Transverse colon (tissue), 4 donors: ENCODE measurements at regions not wholly inside any gene's neighbourhood (a gene's known extent, or its start where the extent isn't known, plus 50 kb on each side); places are given as distances from the start of the nearest gene placed in this dataset.

Experiments
- DNase-seq: peaks from one replicate; pipeline ENCODE4 v3.0.0-alpha.2; 2019
- H3K27ac ChIP-seq, 4 donors: fragments of 200-600 bp; sonication (generic); 2 replicates each; pipeline ENCODE4 v1.5.1; 2016 to 2018; ENCODE audit warnings: inconsistent platforms in 4 of 4
- H3K27me3 ChIP-seq: fragments of 200-600 bp; sonication (generic); 2 replicates; pipeline ENCODE4 v1.5.1; 2017; ENCODE audit warnings: inconsistent platforms
- H3K36me3 ChIP-seq, 4 donors: fragments of 200-600 bp; sonication (generic); 2 replicates each; pipeline ENCODE4 v1.5.1; 2017 to 2019; ENCODE audit warnings: inconsistent platforms in 4 of 4
- H3K4me1 ChIP-seq, 4 donors: fragments of 200-600 bp; sonication (generic); 2 replicates each; pipeline ENCODE4 v1.5.1; 2017 to 2020; ENCODE audit warnings: inconsistent platforms in 4 of 4
- H3K4me3 ChIP-seq, 4 donors: fragments of 200-600 bp; sonication (generic); 1 replicate in 1 of 4; 2 replicates in 3 of 4; pipeline versions ENCODE4 v1.5.1 to v1.6.1; 2017 to 2019; ENCODE audit warnings: inconsistent platforms in 4 of 4
- H3K9me3 ChIP-seq, 2 donors: fragments of 200-600 bp; sonication (generic); 2 replicates each; pipeline ENCODE4 v1.5.1; 2017 to 2019; ENCODE audit warnings: inconsistent platforms in 2 of 2
- EP300 ChIP-seq: sonication (generic); formaldehyde crosslinking; IDR thresholded peaks from one replicate; pipeline ENCODE4 v1.6.1; 2017; ENCODE audit warnings: antibody characterized with exemption, low read depth
- POLR2A ChIP-seq: fragments of 450-650 bp; IDR thresholded peaks from one replicate; pipeline ENCODE4 v1.6.1; 2016; ENCODE audit warnings: antibody characterized with exemption, mild to moderate bottlenecking, moderate library complexity
- POLR2AphosphoS5 ChIP-seq, 3 donors: sonication (generic); formaldehyde crosslinking; IDR thresholded peaks; one replicate each; pipeline ENCODE4 v1.6.1; 2016; ENCODE audit warnings: antibody characterized with exemption in 3 of 3
- WGBS, 2 donors: methylation state at CpG; one replicate each; pipeline ENCODE4 v1.1.5; 2018; ENCODE audit warnings: low coverage in 1 of 2; 5-methylcytosine and 5-hydroxymethylcytosine counted together
- in situ Hi-C, 4 donors: fragments of 200-750 bp; cut with MboI; loops; one replicate each; pipeline versions ENCODE4 v1.15.0 to v1.15.1; 2017; ENCODE audit warnings: low sequenced_read_pairs in 3 of 4, low pct_ligation_motif_present in 1 of 4, low pct_unique_long_range_greater_than_20kb in 1 of 4
- intact Hi-C: fragments of 100-400 bp; cut with DNase I; formaldehyde crosslinking; loops from one replicate; pipeline ENCODE4 v1.15.1; 2023; ENCODE audit warnings: low total_unique reads
- TF ChIP-seq, protein P1 (sequence below), 5 experiments: fragments of 200-600 bp in 3 of 5; fragments of 450-650 bp in 2 of 5; sonication (generic) in 3 of 5; IDR thresholded peaks; 1 replicate in 2 of 5; 2 replicates in 3 of 5; pipeline ENCODE4 v1.5.1; 2016 to 2017; ENCODE audit warnings: antibody characterized with exemption in 5 of 5, inconsistent platforms in 3 of 5, mild to moderate bottlenecking in 2 of 5, moderate library complexity in 1 of 5

DNA sequence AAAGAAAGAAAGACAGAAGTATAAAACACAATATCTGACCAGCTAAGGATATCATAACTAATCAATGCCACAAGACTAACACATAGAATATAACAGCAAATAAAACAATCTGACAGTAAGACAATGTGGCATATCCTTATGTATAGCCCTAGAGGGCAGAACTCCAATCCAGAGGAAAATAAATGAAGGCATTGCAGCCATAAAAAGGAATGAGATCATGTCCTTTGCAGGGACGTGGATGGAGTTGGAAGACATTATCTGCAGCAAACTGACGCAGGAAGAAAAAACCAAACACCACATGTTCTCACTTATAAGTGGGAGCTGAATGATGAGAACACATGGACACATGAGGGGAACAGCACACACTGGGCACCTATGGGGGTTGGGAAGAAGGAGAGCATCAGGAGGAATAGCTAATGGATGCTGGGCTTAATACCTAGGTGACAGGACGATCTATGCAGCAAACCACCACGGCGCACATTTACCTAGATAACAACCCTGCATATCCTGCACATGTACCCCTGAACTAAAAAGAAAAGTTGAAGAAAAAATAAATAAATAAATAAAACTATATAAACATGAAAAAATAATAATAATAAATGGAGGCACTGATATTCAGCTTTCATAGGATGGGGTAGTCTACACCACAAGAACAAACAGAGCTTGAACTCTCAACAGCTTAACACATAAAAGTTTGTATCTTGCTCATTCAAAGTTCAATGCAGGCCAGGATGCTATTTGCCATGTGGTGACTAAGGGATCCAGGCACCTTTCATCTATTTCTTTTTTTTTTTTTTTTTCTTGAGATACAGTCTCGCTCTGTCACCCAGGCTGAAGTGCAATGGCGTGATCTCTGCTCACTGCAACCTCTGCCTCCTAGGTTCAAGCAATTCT, 66.1 kb upstream of the KAT6B start:
- TF ChIP-seq, protein P1, sequence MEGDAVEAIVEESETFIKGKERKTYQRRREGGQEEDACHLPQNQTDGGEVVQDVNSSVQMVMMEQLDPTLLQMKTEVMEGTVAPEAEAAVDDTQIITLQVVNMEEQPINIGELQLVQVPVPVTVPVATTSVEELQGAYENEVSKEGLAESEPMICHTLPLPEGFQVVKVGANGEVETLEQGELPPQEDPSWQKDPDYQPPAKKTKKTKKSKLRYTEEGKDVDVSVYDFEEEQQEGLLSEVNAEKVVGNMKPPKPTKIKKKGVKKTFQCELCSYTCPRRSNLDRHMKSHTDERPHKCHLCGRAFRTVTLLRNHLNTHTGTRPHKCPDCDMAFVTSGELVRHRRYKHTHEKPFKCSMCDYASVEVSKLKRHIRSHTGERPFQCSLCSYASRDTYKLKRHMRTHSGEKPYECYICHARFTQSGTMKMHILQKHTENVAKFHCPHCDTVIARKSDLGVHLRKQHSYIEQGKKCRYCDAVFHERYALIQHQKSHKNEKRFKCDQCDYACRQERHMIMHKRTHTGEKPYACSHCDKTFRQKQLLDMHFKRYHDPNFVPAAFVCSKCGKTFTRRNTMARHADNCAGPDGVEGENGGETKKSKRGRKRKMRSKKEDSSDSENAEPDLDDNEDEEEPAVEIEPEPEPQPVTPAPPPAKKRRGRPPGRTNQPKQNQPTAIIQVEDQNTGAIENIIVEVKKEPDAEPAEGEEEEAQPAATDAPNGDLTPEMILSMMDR (IDR thresholded peaks at IDR 0.05), result peak in 2 of 5 experiments; percentile 9 to 11
- no peak for TF ChIP-seq POLR2AphosphoS5 (IDR thresholded peaks at IDR 0.05)
- in situ Hi-C loops, result no loop called here
- H3K9me3 ChIP-seq, result no peaks in the 10 kb centered on the region
- no peak overlapping the region for H3K27ac ChIP-seq
- H3K4me3 ChIP-seq, result no peak overlapping the region
- no peaks in the 10 kb centered on the region for H3K27me3 ChIP-seq
- no peak for DNase-seq
- no peaks in the 10 kb centered on the region for H3K4me1 ChIP-seq
- intact Hi-C loops, result no loop called here
- H3K36me3 ChIP-seq, result no peaks in the 10 kb centered on the region
- 86 to 89% methylated on average over 4 to 7 of the region's 7 CpGs for WGBS, 2 donors

DNA sequence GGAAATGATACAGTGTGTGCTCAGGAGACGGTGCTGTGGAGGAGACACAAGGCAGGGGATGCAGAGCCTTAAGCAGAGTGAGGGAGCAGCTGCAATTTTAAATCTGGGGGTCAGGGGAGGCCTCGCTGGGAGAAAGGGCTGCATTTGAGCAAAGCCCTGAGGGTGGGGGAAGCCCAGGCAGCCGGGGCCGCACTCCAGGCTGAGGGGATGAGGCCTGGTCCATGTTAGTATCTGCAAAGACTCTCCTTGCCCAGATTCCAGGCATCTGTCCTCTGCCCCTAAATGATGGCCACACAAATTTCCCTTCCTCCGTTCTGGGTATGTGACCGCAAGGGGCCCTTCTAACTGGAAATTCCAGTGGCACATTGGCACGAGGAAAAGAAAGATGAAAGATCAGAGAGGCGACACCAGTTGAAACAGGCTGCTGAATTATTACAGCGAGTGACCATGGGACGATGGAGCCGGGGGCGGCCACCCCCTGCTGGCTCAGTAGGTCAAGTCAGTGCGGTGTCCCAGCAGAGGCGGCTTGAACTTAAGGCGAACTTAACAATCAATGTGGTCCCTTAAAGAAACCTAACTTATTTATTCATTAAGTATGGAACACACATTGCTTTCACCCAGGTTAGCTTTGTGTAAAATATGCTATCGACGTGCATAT, 62.3 kb upstream of the KAT6B start:
- Histone ChIP-seq H3K9me3 (no peaks in the 10 kb centered on the region), H3K36me3 (no peaks in the 10 kb centered on the region), H3K27ac (no peak overlapping the region), H3K27me3 (no peaks in the 10 kb centered on the region), H3K4me1 (no peaks in the 10 kb centered on the region), H3K4me3 (no peak overlapping the region)
- WGBS, 2 donors, result 82 to 90% methylated on average over 12 to 17 of the region's 17 CpGs
- intact Hi-C loops, result no loop called here
- DNase-seq, result no peak
- in situ Hi-C loops, result no loop called here
- TF ChIP-seq POLR2A (no peak), EP300 (no peak), POLR2AphosphoS5 (IDR thresholded peaks at IDR 0.05) (no peak)
- TF ChIP-seq, protein P1 (IDR thresholded peaks at IDR 0.05), result no peak

DNA sequence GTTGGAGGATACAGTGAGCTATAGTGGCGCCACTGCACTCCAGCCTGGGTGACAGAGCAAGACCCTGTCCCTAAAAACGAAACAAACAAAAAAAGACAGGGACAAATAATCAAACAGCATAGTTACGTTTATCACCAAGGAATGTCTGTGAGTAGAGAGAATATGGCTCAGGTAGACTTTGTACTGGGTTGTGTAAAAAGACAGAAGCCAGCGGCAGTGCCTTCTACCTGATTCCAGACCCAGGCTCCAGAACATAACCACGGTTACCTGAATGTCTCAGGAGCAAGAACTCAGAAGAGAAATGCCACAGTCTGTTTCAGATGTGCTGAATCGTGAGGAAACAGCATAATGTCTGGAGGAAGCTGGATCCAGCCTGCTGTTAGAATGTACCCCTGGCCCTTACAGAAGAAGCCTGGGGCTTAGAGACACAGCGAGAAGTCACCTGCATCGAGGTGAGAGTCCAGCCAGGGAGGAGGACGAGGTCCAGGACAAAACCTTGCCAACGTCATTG, 60.9 kb upstream of the KAT6B start:
- H3K27ac ChIP-seq, result no peak overlapping the region
- H3K27me3 ChIP-seq, result no peaks in the 10 kb centered on the region
- no peaks in the 10 kb centered on the region for H3K9me3 ChIP-seq
- H3K4me1 ChIP-seq, result no peaks in the 10 kb centered on the region
- H3K36me3 ChIP-seq, result no peaks in the 10 kb centered on the region
- WGBS, 2 donors, result 67 to 68% methylated on average over 7 to 10 of the region's 10 CpGs
- intact Hi-C loops (no loop called here), in situ Hi-C loops (no loop called here)
- no peak for TF ChIP-seq POLR2AphosphoS5 (IDR thresholded peaks at IDR 0.05)
- no peak for TF ChIP-seq EP300
- TF ChIP-seq, protein P1 (IDR thresholded peaks at IDR 0.05), result no peak
- no peak for TF ChIP-seq POLR2A
- DNase-seq, result no peak
- H3K4me3 ChIP-seq, result no peak overlapping the region

DNA sequence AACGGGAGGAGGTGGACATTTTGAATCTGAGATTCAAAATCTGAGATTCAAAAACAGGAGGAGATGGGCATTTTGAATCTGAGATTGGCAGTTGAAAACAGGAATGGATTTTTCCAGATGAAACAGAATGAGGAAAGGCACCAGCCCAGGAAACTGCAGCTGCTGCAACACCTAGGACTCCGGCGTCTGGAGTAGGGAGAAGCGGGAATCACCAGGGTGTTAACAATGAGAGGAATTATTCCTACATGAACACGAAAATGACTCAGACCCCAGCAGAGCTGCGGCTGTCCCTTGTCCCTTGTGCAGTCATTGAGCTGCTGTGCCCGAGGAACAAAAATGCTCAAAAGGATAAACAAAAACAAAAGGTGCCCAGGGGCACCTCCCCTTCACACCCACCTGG, 59.9 kb upstream of the KAT6B start:
- Histone ChIP-seq H3K4me3 (no peak overlapping the region), H3K9me3 (no peaks in the 10 kb centered on the region), H3K36me3 (no peaks in the 10 kb centered on the region), H3K27me3 (no peaks in the 10 kb centered on the region), H3K27ac (no peak overlapping the region), H3K4me1 (no peaks in the 10 kb centered on the region)
- TF ChIP-seq, protein P1 (IDR thresholded peaks at IDR 0.05), result no peak
- TF ChIP-seq POLR2AphosphoS5 (IDR thresholded peaks at IDR 0.05) (no peak), EP300 (no peak), POLR2A (no peak)
- WGBS, 2 donors, result 78 to 79% methylated on average over 7 of the region's 7 CpGs
- in situ Hi-C loops, result no loop called here
- no peak for DNase-seq
- intact Hi-C loops, result no loop called here
